ENCODE measurements at regions not wholly inside any gene's neighbourhood (a gene's known extent, or its start where the extent isn't known, plus 50 kb on each side); places are given as distances from the start of the nearest gene placed in this dataset.

GRCh38 chr11:133762538-133762937 is 82.8 kb downstream of the SPATA19 start:
- DNase-seq (ENCODE audit: low read depth) = no peak
- TF ChIP-seq CTCF (IDR thresholded peaks at IDR 0.05; ENCODE audit: control insufficient read depth, extremely low read depth, insufficient read depth) = no peak
- no peak overlapping the region for H3K4me3 ChIP-seq (ENCODE audit: low read depth, low read length)

- TF ChIP-seq CTCF (IDR thresholded peaks at IDR 0.05; ENCODE audit: control insufficient read depth, extremely low read depth, insufficient read depth) = no peak
- no peak overlapping the region for H3K4me3 ChIP-seq (ENCODE audit: low read depth, low read length)
- no peak for DNase-seq (ENCODE audit: low read depth)
These were observed 92.2 kb downstream of the SPATA19 start for GRCh38 chr11:133753150-133753549.

- no peak overlapping the region for H3K4me3 ChIP-seq (ENCODE audit: low read depth, low read length)
- no peak for TF ChIP-seq CTCF (IDR thresholded peaks at IDR 0.05; ENCODE audit: control insufficient read depth, extremely low read depth, insufficient read depth)
- no peak for DNase-seq (ENCODE audit: low read depth)
These were observed 95.5 kb downstream of the SPATA19 start for GRCh38 chr11:133749841-133750240.

DNA sequence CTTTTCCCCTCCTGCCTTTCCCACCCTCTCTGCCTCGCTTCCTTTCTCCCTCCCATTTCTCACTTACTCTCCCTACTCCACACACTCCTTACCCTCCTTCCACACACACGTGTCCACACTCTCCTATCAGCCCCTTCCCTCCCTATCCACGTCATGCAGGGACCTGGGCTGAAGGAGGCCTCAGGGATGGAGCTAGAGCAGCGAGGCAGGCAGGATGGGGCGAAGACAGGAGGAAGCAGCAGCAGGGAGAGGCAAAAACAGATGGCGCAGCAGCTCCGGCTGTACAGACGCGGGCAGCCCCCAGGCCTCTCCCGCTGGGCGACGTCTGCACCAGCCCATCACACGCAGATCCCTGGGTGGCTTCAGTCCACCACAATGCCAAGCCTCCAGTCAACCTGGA is 97.9 kb downstream of the SPATA19 start:
- no peak for TF ChIP-seq CTCF (IDR thresholded peaks at IDR 0.05; ENCODE audit: control insufficient read depth, extremely low read depth, insufficient read depth)
- DNase-seq (ENCODE audit: low read depth) = no peak
- no peak overlapping the region for H3K4me3 ChIP-seq (ENCODE audit: low read depth, low read length)

- TF ChIP-seq CTCF (IDR thresholded peaks at IDR 0.05; ENCODE audit: control insufficient read depth, extremely low read depth, insufficient read depth) = no peak
- no peak for DNase-seq (ENCODE audit: low read depth)
- no peak overlapping the region for H3K4me3 ChIP-seq (ENCODE audit: low read depth, low read length)
These were observed 98.5 kb downstream of the SPATA19 start for GRCh38 chr11:133746663-133747306.

GRCh38 chr11:133745791-133746190 is 99.5 kb downstream of the SPATA19 start:
- no peak for TF ChIP-seq CTCF (IDR thresholded peaks at IDR 0.05; ENCODE audit: control insufficient read depth, extremely low read depth, insufficient read depth)
- DNase-seq (ENCODE audit: low read depth) = no peak
- no peak overlapping the region for H3K4me3 ChIP-seq (ENCODE audit: low read depth, low read length)

- DNase-seq (ENCODE audit: low read depth) = no peak
- TF ChIP-seq CTCF (IDR thresholded peaks at IDR 0.05; ENCODE audit: control insufficient read depth, extremely low read depth, insufficient read depth) = no peak
- H3K4me3 ChIP-seq (ENCODE audit: low read depth, low read length) = no peak overlapping the region
These were observed 103.0 kb downstream of the SPATA19 start for GRCh38 chr11:133742353-133742752.

Data from LNCaP clone FGC (cell line).